ENCODE measurements at regions not wholly inside any gene's neighbourhood (a gene's known extent, or its start where the extent isn't known, plus 50 kb on each side); places are given as distances from the start of the nearest gene placed in this dataset.

DNA sequence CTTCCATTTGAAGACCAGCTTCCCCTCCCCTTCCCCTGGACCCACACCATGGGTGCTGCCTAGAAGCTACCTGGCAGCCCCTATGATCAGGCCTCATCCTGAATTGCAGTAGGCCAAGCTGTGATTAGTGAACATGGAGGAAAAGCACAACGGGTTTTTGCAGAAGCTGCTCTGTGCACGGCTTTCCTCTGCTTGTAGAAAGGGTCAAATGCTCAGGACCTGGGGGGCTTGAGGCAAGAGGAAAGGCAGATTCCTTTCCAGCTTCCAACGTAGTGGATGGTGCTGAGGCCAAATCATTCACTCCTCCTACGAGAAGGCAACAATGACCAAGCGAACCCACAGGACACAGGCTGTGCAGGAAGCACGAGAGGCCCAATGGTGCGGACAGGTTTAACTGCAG, 410.3 kb upstream of the SHH start:
- no peak for DNase-seq (ENCODE audit: low read depth)

DNA sequence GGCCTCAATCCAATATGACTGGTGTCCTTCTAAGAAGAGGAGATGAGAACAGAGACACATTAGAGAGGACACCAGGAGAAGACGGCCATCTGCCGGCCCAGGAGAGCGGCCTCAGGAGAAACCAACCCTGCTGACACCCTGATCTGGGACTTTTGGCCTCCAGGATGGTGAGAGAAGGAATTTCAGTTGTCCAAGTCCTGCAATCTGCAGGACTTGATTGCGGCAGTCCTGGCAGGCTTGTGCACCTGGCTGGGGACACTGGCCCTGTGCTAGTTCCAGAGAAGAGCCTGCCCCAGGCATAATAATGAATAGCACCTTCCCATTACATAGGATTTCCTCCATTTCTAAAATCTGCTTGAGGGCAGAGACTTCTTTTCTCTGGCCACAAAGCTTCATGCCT, 409.9 kb upstream of the SHH start:
- DNase-seq (ENCODE audit: low read depth), result no peak

DNA sequence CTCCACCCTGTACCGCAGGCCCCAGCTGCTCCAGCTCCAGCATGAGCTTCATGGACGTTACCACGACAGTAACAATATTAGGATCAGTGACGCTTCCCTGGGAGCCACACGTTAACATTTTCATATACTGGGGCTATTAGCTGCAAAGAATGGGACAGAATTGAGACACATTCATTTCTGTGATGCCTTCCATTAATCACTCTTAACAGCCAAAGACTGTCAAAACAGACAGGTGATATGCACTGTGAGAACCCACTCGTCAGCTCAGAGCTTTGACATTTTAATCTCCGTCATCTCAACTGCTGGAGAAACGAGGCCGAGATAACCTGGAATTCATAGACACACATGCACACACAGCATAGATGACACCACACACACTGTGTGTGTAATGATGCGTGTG, 408.4 kb upstream of the SHH start:
- DNase-seq (ENCODE audit: low read depth), result no peak

DNA sequence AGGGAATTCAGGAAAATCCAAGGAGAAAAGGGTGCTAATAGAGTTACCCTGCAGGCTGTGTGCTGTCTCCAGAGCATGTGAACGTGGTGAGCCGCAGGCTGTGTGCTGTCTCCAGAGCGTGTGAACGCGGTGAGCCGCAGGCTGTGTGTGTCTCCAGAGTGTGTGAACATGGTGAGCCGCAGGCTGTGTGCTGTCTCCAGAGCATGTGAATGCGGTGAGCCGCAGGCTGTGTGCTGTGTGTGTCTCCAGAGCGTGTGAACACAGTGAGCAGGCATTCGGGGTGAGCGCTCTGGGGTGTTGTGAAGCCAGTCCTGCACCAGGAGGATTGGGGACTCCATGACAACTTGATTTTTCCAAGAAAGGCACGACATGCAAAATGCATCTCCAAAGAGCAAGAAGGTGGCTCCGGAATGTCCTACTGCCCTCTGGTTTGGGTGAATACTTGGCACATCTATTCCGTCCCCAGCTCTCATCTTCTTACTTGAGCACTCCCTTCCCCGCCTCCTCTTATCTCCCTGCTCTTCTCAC, 407.9 kb upstream of the SHH start:
- DNase-seq (ENCODE audit: low read depth), result no peak

DNA sequence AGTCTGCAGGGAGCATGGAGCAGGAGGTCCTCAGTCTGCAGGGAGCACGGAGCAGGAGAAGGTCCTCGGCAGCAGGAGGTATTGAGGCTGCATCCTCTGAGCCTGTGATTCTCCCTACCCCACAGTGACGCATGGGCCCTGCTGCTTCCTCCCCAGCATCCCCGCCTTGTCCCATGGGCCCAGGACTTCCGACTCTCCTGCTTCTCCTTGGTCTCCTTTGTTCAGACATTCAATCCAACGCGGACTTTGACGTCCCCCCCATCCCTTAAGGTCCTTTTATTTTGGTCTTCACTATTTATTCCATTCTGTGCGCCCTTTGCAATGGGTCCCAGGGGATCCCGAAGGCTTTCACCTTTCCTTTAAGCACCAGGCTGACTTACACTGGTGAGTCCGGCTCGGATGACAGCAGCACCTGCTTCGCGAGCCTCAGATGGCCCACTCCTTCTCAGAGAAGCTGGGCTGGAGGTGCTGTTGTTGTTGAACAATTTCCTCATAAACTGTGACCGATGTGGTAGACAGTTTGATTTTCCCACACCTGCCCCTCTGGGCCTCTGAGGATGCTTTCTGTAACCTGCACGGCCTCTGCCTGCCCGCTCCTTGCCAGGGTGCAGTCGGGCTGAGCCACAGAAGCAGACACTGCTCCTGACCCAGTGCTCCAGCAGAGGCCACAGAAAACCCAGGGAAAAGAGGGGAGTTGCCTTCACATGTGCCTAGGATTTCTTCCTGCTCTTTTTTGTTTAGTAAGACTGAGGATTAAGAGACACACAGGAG, 407.2 kb upstream of the SHH start:
- DNase-seq (ENCODE audit: low read depth), result no peak

DNA sequence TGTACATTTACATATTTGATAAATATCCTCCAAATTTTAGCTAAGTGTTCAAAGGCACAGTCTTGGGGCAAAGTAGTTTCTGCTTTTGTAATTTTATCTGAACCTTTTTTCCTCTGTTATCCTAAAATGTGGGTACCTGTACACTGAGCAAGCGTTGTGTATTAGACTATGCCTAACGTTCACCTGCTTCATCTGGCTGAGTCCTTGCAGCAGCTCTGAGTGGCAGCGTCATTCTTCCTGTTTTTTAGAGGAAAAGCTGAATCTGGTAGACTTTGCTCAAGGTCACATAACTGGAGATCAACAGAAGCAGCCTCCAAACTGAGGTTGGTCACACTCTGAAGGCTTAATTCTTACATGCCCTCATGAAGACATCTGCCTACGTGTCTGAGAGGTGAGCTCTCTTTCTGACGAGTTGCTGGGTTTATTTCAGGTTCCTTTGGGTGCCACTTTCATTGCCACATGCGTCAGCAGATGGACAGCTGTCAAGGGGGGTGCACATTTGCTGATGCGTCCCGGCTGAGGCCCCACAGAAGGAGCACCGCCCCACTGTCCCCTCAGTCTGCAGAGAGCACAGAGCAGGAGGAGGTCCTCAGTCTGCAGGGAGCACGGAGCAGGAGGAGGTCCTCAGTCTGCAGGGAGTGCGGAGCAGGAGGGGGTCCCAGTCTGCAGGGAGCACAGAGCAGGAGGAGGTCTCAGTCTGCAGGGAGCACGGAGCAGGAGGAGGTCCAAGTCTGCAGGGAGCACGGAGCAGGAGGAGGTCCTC, 406.5 kb upstream of the SHH start:
- DNase-seq (ENCODE audit: low read depth), result no peak

DNA sequence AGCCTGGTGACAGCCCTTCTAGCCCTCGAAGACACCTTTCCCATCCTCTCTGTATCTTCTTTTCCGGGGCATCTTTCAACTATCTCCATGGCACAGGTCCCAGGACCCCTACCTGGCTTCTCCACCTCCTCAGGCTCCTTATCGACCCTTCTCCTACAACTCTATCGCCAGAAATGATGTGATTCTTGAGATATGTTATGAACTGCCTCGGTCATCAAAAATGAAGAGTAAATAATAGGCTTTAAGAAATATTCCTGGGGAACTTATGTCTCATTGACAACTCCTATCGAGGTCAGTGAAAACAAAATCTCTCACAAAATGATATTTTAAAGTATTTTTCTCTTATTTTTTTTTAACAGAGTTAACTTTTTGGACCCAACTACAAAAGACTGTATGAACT, 405.5 kb upstream of the SHH start:
- no peak for DNase-seq (ENCODE audit: low read depth)

DNA sequence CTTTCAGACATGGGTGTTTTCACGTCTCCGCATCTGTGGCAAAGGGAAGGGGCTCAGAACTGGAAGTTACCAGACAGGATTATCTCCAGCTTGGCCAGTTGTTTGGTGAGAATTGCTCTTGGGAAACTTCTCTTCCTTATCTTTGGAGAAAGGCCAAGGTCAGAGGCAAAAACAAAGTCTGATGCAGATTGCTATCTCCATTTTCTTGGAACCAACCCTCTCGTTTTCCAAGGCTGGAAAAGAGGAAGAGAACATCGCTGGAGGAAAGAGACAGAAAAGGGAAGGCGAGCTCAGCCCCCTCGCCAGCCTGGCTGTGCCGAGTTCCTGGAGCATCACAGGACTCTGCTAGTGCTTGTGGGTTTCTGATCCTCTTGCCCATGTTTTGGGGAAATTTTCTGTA, 396.8 kb upstream of the SHH start:
- DNase-seq (ENCODE audit: low read depth), result no peak

DNA sequence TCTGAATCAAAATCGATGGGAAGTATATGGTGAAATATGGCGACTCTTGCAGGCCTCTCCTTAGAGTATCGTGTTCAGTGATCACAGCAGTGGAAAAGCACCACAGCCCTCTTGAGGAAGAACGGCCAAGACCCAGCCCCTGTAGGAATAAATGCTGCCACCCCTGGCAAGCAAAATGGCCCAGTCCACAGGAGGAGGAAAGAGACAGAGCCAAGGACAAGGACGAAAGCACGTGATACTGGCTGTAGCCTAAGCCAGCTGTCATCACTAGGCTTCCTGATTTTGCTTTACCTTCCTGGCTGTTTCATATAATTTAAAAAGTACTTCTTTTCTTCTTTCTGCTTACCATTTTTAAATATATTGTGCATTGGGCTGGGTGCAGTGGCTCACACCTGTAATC, 395.0 kb upstream of the SHH start:
- DNase-seq (ENCODE audit: low read depth), result no peak

DNA sequence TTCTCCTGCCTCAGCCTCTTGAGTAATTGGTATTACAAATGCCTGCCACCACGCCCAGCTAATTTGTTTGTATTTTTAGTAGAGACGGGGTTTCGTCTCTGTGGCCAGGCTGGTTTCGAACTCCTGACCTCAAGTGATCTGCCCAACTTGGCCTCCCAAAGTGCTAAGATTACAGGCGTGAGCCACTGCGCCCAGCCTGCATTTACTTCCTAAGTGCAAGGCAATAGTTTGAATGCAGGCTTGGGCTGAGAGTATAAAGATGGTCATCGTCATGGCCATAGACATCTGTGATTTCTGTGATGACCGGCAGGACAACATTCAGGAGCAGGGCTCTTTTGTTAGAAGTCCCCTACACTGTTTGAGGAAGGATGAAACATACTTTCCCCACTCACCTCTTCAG, 393.9 kb upstream of the SHH start:
- no peak for DNase-seq (ENCODE audit: low read depth)

DNA sequence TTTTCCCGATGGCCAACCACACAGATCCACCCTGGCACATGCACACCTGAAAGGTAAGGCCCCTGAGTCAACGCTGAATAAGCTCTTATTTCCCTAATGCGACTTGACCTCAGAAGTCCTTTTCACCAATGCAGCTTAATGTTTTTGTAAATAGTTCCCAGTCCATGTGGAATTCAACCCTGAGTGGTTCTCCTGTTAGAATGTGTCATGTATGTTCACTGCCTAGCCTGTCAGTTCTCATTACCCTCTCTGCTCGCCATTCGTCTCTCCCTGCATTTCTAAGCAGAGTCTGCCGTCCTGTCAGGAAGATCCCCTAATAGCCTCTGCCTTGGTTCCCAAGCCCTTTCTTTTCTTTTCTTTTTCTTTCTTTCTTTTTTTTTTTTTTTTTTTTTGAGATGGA, 392.6 kb upstream of the SHH start:
- DNase-seq (ENCODE audit: low read depth), result no peak

DNA sequence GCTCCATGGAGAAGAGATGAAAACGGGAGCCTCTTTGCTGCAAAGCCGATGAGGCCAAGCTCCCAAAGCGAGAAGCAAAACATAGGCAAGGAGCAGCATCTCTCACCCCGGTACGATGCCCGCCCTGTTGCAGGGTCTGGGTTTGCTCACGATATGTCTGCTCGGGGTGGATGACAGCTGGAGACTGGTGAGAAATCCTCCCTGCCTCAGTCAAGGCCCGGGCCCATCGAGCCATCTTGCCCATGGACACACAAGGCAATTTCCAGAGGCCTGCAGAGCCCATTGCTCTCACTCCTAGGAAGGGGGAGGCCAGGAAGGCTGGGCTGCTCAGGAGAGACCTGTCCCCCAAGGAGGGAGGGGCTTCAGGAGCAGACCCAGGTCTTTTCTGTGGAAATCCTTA, 391.7 kb upstream of the SHH start:
- DNase-seq (ENCODE audit: low read depth), result no peak

DNA sequence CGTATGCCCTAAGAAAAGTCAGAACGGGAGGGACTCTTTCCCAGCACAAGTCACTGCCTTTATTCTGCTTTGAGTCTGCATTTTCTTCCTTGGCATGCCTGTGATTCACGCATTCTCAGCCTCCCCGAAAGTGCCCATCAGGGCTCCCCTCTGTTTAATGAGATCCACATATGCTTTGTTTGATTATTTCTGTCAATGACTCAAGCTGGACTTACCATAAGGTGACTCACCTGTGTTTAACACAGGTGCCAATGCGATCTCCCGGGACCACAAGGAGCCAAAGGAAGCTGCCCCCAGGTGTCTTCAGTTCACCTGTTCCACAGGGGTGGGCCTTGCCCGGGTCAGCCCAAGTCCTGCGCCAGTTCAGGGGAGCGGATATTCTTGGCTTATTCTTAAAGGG, 386.0 kb upstream of the SHH start:
- no peak for DNase-seq (ENCODE audit: low read depth)

DNA sequence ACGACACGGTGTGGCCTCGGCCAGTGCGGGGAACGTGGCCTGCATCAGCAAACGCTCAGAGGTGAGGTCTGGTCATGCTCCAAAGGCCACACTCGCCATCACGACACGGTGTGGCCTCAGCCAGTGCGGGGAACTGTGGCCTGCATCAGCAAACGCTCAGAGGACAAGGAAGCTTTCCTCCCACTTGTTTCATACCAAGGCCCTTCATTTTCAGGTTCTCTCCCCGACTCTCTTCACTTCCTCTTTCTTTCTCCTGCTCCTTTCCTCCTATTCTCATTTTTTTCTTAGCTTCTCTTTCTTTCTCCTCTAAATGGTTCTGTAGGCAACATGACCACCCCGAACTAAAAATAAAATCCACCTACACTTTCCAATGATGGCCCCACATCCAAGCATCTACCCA, 384.4 kb upstream of the SHH start:
- no peak for DNase-seq (ENCODE audit: low read depth)

DNA sequence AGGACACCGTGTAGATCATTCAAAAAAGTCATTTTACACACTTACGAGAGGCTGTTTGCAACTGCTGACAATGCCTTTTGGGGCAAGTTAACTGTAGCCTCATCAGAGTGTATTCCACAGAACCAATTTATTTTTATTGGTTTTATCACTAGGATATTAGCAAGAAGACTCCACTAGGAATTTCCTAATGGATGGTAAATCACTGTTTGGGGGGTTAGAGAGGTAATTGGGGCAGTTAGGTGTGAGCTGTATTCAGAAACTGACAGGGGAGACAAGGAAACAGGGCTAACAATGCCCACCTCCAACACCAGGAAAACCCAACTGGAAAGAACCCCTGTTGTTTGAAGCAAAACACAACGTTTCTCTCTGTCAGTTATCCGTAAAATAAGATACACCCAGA, 383.0 kb upstream of the SHH start:
- DNase-seq (ENCODE audit: low read depth), result no peak

DNA sequence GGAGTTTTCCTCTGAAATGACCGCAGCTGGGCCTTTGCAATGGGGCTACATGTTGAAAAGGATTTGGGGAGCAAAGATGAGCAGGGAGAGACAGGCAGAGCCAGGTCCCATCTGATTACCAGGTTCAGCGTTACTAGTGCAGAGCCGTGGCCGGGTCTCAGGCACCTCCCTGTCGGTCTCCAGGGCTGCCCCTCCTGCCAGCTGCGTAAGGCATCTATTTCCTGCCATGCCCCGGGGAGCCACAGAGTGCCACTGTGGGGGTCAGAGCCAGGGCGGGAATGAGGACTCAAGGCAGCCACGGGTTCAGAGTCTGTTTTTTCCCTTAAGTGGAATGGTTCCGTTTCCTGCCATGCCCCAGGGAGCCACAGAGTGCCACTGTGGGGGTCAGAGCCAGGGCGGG, 382.6 kb upstream of the SHH start:
- no peak for DNase-seq (ENCODE audit: low read depth)

DNA sequence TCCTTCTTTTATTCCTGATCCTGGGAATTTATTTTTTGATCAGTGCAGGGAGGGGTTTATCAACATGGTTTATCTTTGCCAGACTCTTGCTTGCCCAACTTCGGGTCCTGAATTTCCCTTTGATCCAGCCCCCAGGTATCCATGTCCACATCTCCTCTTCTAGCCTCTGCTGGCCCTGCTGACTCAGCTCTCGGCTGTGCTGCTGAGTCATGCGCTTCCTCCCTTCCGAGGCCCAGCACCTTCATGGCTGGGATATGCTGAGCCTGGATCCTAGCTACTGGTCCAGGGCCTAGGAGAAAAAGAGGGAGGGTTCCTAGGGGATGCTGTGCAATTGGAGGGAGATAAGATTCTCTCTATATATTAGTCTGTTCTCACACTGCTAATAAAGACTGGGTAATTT, 380.7 kb upstream of the SHH start:
- no peak for DNase-seq (ENCODE audit: low read depth)

DNA sequence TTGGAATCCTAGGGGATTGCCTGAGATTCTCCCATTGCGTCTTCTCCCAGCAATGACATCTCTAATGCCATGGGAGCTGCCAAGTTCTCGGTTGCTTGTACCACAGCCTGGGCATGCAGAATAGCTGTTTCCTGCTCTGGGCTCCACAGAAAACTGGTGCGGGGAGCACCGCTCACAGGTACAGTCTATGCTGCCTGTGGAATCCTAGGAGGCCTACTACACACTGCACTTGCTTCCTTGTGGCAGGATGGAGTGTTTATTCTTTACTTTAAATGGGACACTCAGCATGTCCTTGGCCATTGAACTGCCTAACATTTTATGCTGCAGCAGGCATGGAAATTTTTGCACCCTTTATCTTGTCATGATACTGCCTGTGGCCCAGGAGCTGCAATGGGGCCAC, 378.8 kb upstream of the SHH start:
- no peak for DNase-seq (ENCODE audit: low read depth)

DNA sequence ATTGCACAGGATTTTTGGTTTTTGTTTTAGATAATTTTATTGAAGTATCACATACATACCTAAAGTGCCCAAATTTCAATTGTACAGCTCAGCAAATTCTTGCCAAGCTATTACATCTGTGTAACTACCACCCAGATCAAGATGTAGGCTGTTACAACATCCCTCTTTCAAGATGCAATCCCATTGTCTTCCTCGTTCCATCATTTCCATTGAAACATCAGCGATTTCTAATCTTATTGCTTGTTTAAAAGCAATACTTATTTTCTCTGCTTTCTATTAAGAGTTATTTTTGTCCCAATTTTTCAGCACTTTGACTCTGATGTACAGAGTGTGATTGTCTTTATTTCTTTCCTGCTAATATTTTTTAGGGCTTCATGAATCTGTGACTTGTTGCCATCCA, 372.8 kb upstream of the SHH start:
- DNase-seq (ENCODE audit: low read depth), result no peak

DNA sequence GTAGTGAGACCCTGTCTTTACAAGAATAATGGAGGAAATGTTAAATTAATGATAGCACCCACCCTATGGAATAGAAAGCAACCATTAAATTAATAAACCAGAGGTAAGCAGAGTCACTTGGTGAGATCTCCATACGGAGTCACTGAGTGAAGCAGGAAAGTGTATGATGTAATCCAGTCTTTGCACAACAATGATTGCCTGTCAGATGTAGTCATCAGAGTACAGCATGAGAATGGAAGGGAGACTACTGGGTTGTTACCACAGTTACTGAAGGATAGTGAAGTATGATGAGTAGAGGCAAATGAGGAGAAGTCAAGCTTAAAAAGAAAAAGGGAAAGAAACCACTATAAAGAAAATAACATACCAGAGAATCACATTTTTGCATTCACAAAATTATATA, 371.9 kb upstream of the SHH start:
- no peak for DNase-seq (ENCODE audit: low read depth)

DNA sequence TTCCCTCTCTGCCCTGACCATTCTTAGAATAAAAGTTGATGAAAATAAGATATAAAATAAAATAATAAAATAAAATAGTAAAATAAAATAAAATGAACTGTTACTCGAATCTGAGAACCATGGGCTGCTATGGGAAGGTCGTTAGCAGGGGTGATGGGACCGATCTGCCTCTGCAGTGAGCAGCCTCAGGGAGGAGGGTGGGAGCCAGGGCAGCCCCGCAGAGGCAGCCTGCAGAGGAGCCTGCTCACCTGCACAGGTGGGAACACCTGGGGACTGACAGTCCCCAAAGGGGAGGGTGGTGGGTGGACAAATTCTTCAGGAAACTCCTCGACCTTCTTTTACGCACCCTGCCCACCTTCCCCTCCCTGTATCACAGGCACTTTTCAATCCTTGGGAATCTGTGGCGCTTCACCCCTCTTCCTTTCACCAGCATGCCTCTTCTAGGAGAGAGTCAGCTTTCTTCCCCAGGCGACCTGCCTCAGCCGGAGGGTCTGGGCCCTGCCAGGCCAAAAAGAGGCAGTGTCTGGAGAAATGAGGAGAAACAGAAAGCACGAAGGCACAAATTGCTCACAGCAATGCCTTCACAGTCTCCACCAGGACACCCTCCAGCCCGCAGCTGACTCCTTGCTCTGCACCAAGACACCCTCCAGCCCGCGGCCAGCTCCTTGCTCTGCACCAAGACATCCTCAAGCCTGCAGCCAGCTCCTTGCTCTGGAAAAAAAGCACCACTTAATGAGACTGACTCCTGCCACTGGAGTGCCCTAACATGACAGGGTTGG, 368.4 kb upstream of the SHH start:
- DNase-seq (ENCODE audit: low read depth), result no peak

DNA sequence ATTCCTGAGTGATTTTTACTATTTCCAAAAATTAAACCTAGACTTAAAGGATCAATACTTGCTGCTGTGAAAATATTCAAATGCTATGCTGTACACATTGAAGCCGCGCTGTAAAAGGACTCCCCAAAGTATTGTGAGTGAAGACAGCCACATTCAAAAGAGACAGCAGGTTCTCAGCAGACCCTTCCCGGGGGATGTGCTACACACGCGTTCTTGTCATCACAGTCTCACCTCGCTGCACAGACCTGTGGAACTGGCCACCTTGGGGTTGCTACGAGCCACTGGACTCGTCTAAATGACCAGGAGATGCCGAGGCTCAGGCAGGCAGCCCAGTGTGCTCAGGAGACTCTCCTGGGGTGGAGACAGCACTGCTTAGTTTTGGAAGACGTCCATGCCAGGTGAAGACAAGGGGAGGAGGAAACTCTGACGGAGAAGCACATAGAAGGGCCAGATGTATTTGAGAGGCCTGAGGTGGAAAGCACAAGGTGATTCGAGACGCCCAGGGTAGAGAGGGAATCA, 367.7 kb upstream of the SHH start:
- DNase-seq (ENCODE audit: low read depth), result no peak

DNA sequence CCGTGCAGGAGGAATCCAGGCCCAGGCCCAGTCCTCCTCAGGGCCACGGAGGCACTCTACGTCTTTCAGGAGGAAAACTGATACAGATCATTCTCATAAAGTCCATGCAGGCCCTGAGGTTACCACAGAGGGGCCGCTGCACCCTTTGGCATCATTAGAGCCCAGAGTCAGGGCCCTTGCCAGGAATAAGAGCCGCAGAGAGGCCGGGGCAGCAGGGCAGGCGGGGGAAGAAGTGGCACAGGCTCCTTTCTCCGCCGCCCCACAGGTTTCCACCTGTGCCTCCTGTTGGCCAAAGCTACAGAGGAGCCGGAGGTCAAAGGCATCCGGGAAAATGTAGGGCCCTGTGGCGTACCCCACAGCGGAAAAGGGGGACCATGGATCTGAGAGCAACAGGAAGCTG, 366.6 kb upstream of the SHH start:
- no peak for DNase-seq (ENCODE audit: low read depth)
